ENCODE measurements at regions not wholly inside any gene's neighbourhood (a gene's known extent, or its start where the extent isn't known, plus 50 kb on each side); places are given as distances from the start of the nearest gene placed in this dataset.

DNA sequence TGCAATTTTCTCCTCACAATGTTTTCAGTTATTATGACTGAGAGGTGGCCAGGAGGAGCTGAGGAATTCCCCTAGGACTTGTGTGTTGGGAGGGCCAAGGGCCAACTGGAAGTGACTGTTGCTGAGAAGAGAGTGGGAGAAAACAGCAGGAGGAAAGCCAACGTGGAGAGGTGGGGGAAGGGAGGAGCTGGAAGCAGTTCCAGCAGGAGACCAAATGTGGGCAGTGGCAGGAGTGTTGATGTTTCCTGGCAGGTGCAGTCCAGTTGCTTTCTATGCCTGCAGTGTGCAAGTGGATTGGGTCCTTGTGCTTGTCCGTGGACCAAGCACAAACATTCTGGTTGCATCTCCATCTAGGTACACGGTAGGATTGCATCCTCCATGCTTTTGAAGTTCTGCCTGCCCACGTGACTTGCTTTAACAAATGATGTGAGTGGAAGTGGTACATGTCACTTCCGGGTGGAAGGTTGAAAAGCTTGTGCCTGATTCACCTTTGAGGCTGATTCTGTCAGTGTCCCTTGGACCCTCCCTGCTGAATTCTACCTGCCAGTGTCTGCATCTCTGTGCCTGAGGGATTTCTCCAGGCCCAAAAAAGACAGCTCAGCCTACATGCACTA is 54.7 kb upstream of the CRHR1 start:
- DNase-seq = no peak

DNA sequence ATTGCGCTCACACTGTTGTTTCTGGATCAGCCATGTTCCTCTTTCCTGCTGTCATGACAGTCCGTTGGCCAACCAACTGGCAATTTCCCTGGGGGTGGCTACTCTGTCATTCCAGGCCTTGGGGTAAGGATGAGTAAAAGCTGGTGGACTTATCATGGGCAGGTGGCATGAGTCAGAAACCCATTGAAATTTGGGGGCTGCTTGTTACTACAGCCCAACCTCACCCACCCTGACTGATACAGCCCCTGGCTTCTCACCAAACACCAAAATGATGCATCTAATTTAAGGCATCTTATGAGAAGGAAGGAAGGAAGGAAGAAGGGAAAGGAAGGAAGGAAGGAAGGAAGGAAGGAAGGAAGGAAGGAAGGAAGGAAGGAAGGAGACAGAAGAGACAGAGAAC is 53.9 kb upstream of the CRHR1 start:
- no peak for DNase-seq

- DNase-seq = no peak
These were observed 52.7 kb upstream of the CRHR1 start for GRCh38 chr17:45731459-45731858.

GRCh38 chr17:45732926-45733505 is 51.1 kb upstream of the CRHR1 start:
- no peak for DNase-seq

- no peak for DNase-seq
These were observed 50.3 kb upstream of the CRHR1 start for GRCh38 chr17:45733781-45734180.
